HG03064 (cell line): ENCODE measurements at regions not wholly inside any gene's neighbourhood (a gene's known extent, or its start where the extent isn't known, plus 50 kb on each side); places are given as distances from the start of the nearest gene placed in this dataset.
"Not testable (repeated sequence)": the region's sequence is repeated elsewhere in the genome, so short reads cannot be mapped to it uniquely, and the experiment has no call there.

ENCODE experiments used
- ATAC-seq: cut with Tn5 transposase; IDR thresholded peaks from one replicate; pipeline ENCODE4 v1.9.1; 2021; ENCODE audit warnings: low read depth; ENCODE audit not compliant: unreplicated experiment

GRCh38 chr18:14215952-14216351, 83.7 kb upstream of the ZNF519 start:
- not testable (repeated sequence) for ATAC-seq

- ATAC-seq, result not testable (repeated sequence)
Observed at GRCh38 chr18:14203424-14203823, 71.2 kb upstream of the ZNF519 start.

DNA sequence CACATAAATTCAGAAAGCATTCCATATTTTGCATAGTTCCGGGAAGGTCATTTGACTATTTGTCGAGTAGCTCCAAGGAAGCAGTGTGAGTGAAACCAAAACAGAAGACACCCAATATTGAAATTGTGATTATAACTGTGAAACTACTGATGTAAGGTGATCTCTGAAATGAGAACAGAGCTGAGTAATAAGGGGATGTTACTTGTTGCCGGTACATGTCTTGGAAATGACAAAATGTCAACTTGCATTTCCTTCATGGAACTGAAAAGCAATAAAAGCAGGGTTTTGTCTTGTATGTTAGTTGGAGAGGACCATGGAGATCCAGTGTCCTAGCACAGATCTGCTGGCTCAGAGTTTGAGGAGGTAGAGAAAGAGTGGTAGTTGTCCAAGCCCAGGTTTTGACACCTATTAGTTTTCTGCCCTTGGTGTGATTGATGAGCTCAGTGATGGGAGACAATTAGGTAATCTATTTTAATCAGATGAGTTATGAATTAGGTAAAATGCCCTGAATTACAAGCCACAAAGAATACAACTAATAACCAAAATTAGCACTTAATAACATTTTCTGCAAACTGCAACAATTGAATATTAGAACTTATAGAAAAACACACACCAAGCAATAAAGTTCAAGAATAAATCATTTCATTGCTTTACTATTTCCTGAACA, 58.7 kb upstream of the ZNF519 start:
- ATAC-seq, result peak; percentile 81

DNA sequence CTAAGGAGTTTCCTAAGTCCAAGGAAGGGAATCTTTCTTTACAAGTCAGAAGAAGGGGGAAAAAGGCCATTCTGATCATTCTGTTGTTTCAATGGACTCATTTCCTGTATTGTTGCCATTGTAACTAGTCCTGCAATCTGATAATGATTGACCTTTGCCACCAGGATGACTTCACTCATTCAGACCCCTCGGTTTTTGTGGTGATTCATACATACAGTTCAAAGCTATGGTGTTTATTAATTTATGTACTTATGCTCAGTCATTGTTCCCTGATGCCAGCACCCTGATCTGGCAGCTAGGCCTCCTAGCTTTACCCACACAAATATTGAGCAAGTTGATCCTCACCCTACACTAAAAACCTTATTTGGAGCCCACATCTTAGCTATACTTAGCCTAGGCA, 57.6 kb upstream of the ZNF519 start:
- ATAC-seq, result no peak

DNA sequence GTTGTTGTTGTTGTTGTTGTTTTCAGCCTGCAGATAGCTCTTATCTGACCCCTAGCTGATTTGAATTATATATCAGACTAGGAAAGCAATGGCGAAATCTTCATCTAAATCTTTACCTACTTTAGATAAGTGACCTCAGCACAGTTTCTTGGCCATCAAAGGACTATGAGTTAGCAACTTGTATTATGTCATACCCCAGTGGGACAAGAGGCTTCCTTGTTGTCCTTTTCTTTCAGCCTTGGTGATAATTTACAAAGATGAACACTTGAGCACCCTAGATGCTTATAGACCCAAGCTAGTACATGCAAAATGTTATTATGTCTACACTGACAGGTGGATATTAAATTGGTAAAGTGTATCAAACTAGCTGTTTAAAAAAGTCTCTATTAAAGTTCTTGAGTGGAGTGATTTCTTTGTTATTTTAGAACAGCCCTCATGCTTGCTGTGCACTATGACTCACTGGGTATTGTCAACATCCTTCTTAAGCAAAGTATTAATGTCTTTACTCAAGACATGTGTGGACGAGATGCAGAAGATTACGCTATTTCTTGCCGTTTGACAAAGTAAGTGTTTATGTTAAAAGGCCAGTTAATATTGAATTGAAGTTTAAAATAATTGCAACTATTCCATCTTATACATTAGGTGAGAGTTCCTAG, 56.6 kb upstream of the ZNF519 start:
- not testable (repeated sequence) for ATAC-seq
